ENCODE measurements at regions not wholly inside any gene's neighbourhood (a gene's known extent, or its start where the extent isn't known, plus 50 kb on each side); places are given as distances from the start of the nearest gene placed in this dataset.

GRCh38 chr18:64260810-64261209, 111.9 kb upstream of the LINC00305 start:
- no peak overlapping the region for H3K4me3 Mint-ChIP-seq
- no peak for DNase-seq
- no peaks in the 10 kb centered on the region for H3K9me3 Mint-ChIP-seq
- intact Hi-C loops (cut with micrococcal nuclease): no loop called here
- H3K27me3 Mint-ChIP-seq: no peaks in the 10 kb centered on the region
- ChIA-PET POLR2A (no interaction called here), CTCF (no interaction called here)
- no peaks in the 10 kb centered on the region for H3K4me1 Mint-ChIP-seq (ENCODE audit: low read depth)
- no peaks in the 10 kb centered on the region for H3K36me3 Mint-ChIP-seq
- H3K27ac Mint-ChIP-seq: no peak overlapping the region

- Mint-ChIP-seq H3K9me3 (no peaks in the 10 kb centered on the region), H3K36me3 (no peaks in the 10 kb centered on the region), H3K27me3 (no peaks in the 10 kb centered on the region), H3K4me1 (ENCODE audit: low read depth) (no peaks in the 10 kb centered on the region), H3K27ac (no peak overlapping the region), H3K4me3 (no peak overlapping the region)
- CTCF ChIA-PET: no interaction called here
- no peak for DNase-seq
- intact Hi-C loops (cut with micrococcal nuclease): no loop called here
- POLR2A ChIA-PET: no interaction called here
Measured at GRCh38 chr18:64259871-64260270, 111.0 kb upstream of the LINC00305 start.

- H3K27ac Mint-ChIP-seq: no peak overlapping the region
- intact Hi-C loops (cut with micrococcal nuclease): no loop called here
- H3K36me3 Mint-ChIP-seq: no peaks in the 10 kb centered on the region
- H3K27me3 Mint-ChIP-seq: no peaks in the 10 kb centered on the region
- DNase-seq: no peak
- no peaks in the 10 kb centered on the region for H3K9me3 Mint-ChIP-seq
- ChIA-PET POLR2A (no interaction called here), CTCF (no interaction called here)
- no peak overlapping the region for H3K4me3 Mint-ChIP-seq
- no peaks in the 10 kb centered on the region for H3K4me1 Mint-ChIP-seq (ENCODE audit: low read depth)
Measured at GRCh38 chr18:64258111-64258650, 109.3 kb upstream of the LINC00305 start.

- intact Hi-C loops (cut with micrococcal nuclease): no loop called here
- H3K27ac Mint-ChIP-seq: no peak overlapping the region
- H3K36me3 Mint-ChIP-seq: no peaks in the 10 kb centered on the region
- H3K4me3 Mint-ChIP-seq: no peak overlapping the region
- H3K4me1 Mint-ChIP-seq (ENCODE audit: low read depth): no peaks in the 10 kb centered on the region
- CTCF ChIA-PET: no interaction called here
- POLR2A ChIA-PET: no interaction called here
- no peak for DNase-seq
- H3K27me3 Mint-ChIP-seq: no peaks in the 10 kb centered on the region
- H3K9me3 Mint-ChIP-seq: no peaks in the 10 kb centered on the region
Measured at GRCh38 chr18:64254399-64255093, 105.7 kb upstream of the LINC00305 start.

GRCh38 chr18:64253873-64254272, 105.0 kb upstream of the LINC00305 start:
- no peaks in the 10 kb centered on the region for H3K36me3 Mint-ChIP-seq
- ChIA-PET POLR2A (no interaction called here), CTCF (no interaction called here)
- no peak for DNase-seq
- H3K27me3 Mint-ChIP-seq: no peaks in the 10 kb centered on the region
- intact Hi-C loops (cut with micrococcal nuclease): no loop called here
- no peaks in the 10 kb centered on the region for H3K4me1 Mint-ChIP-seq (ENCODE audit: low read depth)
- no peak overlapping the region for H3K27ac Mint-ChIP-seq
- H3K9me3 Mint-ChIP-seq: no peaks in the 10 kb centered on the region
- H3K4me3 Mint-ChIP-seq: no peak overlapping the region

GRCh38 chr18:64253222-64253621, 104.3 kb upstream of the LINC00305 start:
- DNase-seq: no peak
- ChIA-PET CTCF (no interaction called here), POLR2A (no interaction called here)
- no peaks in the 10 kb centered on the region for H3K27me3 Mint-ChIP-seq
- H3K9me3 Mint-ChIP-seq: no peaks in the 10 kb centered on the region
- no peak overlapping the region for H3K4me3 Mint-ChIP-seq
- no peaks in the 10 kb centered on the region for H3K4me1 Mint-ChIP-seq (ENCODE audit: low read depth)
- no peak overlapping the region for H3K27ac Mint-ChIP-seq
- intact Hi-C loops (cut with micrococcal nuclease): no loop called here
- H3K36me3 Mint-ChIP-seq: no peaks in the 10 kb centered on the region

GRCh38 chr18:64248836-64249235, 99.9 kb upstream of the LINC00305 start:
- Mint-ChIP-seq H3K4me1 (ENCODE audit: low read depth) (no peaks in the 10 kb centered on the region), H3K36me3 (no peaks in the 10 kb centered on the region), H3K4me3 (no peak overlapping the region), H3K27me3 (no peaks in the 10 kb centered on the region), H3K9me3 (no peaks in the 10 kb centered on the region), H3K27ac (no peak overlapping the region)
- ChIA-PET POLR2A (no interaction called here), CTCF (interaction anchor here (0.7 kb wide), 1 partner anchor 894 kb away, joined by 3 read pairs; no protein-coding TSS in a partner anchor)
- intact Hi-C loops (cut with micrococcal nuclease): no loop called here
- no peak for DNase-seq

GRCh38 chr18:64245126-64245861, 96.4 kb upstream of the LINC00305 start:
- no peaks in the 10 kb centered on the region for H3K9me3 Mint-ChIP-seq
- no peaks in the 10 kb centered on the region for H3K27me3 Mint-ChIP-seq
- H3K36me3 Mint-ChIP-seq: no peaks in the 10 kb centered on the region
- H3K4me3 Mint-ChIP-seq: no peak overlapping the region
- intact Hi-C loops (cut with micrococcal nuclease): no loop called here
- CTCF ChIA-PET: no interaction called here
- H3K27ac Mint-ChIP-seq: no peak overlapping the region
- POLR2A ChIA-PET: no interaction called here
- H3K4me1 Mint-ChIP-seq (ENCODE audit: low read depth): no peaks in the 10 kb centered on the region
- no peak for DNase-seq

GRCh38 chr18:64244571-64244970, 95.7 kb upstream of the LINC00305 start:
- ChIA-PET CTCF (no interaction called here), POLR2A (no interaction called here)
- no peaks in the 10 kb centered on the region for H3K9me3 Mint-ChIP-seq

GRCh38 chr18:64240316-64240715, 91.4 kb upstream of the LINC00305 start:
- Mint-ChIP-seq H3K27ac (no peak overlapping the region), H3K9me3 (no peaks in the 10 kb centered on the region), H3K27me3 (no peaks in the 10 kb centered on the region), H3K36me3 (no peaks in the 10 kb centered on the region), H3K4me1 (ENCODE audit: low read depth) (no peaks in the 10 kb centered on the region), H3K4me3 (no peak overlapping the region)
- DNase-seq: no peak
- POLR2A ChIA-PET: no interaction called here
- intact Hi-C loops (cut with micrococcal nuclease): no loop called here
- CTCF ChIA-PET: no interaction called here

More at GRCh38 chr18:64244571-64244970, 95.7 kb upstream of the LINC00305 start:
- no peaks in the 10 kb centered on the region for H3K4me1 Mint-ChIP-seq (ENCODE audit: low read depth)
- no peak overlapping the region for H3K4me3 Mint-ChIP-seq
- no peaks in the 10 kb centered on the region for H3K27me3 Mint-ChIP-seq
- no peak for DNase-seq
- no peaks in the 10 kb centered on the region for H3K36me3 Mint-ChIP-seq
- intact Hi-C loops (cut with micrococcal nuclease): no loop called here
- H3K27ac Mint-ChIP-seq: no peak overlapping the region

GRCh38 chr18:64238076-64238475, 89.2 kb upstream of the LINC00305 start:
- Mint-ChIP-seq H3K9me3 (no peaks in the 10 kb centered on the region), H3K27me3 (peaks cover 2% of the 10 kb centered on the region), H3K36me3 (no peaks in the 10 kb centered on the region), H3K4me3 (no peak overlapping the region), H3K27ac (no peak overlapping the region), H3K4me1 (ENCODE audit: low read depth) (no peaks in the 10 kb centered on the region)
- no peak for DNase-seq
- ChIA-PET POLR2A (no interaction called here), CTCF (no interaction called here)
- intact Hi-C loops (cut with micrococcal nuclease): no loop called here

- DNase-seq: no peak
- Mint-ChIP-seq H3K36me3 (no peaks in the 10 kb centered on the region), H3K4me3 (no peak overlapping the region), H3K9me3 (peaks cover 14% of the 10 kb centered on the region), H3K4me1 (ENCODE audit: low read depth) (no peaks in the 10 kb centered on the region), H3K27me3 (peaks cover 2% of the 10 kb centered on the region), H3K27ac (no peak overlapping the region)
- POLR2A ChIA-PET: no interaction called here
- CTCF ChIA-PET: no interaction called here
- intact Hi-C loops (cut with micrococcal nuclease): no loop called here
Measured at GRCh38 chr18:64234321-64234720, 85.4 kb upstream of the LINC00305 start.

- no peaks in the 10 kb centered on the region for H3K4me1 Mint-ChIP-seq (ENCODE audit: low read depth)
- peaks cover 2% of the 10 kb centered on the region for H3K27me3 Mint-ChIP-seq
- CTCF ChIA-PET: no interaction called here
- intact Hi-C loops (cut with micrococcal nuclease): no loop called here
- no peak overlapping the region for H3K4me3 Mint-ChIP-seq
- DNase-seq: no peak
- no peaks in the 10 kb centered on the region for H3K36me3 Mint-ChIP-seq
- POLR2A ChIA-PET: no interaction called here
- H3K9me3 Mint-ChIP-seq: peaks cover 14% of the 10 kb centered on the region
- H3K27ac Mint-ChIP-seq: no peak overlapping the region
Measured at GRCh38 chr18:64233851-64234250, 85.0 kb upstream of the LINC00305 start.
